ENCODE measurements at regions not wholly inside any gene's neighbourhood (a gene's known extent, or its start where the extent isn't known, plus 50 kb on each side); places are given as distances from the start of the nearest gene placed in this dataset.

- BruUV-seq (replicated peaks) = no TSS peak
- CTCF ChIA-PET = interaction anchor here (0.8 kb wide), 1 partner anchor 19 kb away, joined by 3 read pairs; no protein-coding TSS in a partner anchor
These were observed 325.5 kb downstream of the EN1 start for GRCh38 chr2:118521960-118522359.

More at GRCh38 chr2:118521960-118522359, 325.5 kb downstream of the EN1 start:
- ATAC-seq (no peak), DNase-seq (ENCODE audit: low read depth, low spot score) (no peak), FAIRE-seq (no peak)
- Histone ChIP-seq H3K4me1 (ENCODE audit: control insufficient read depth, insufficient read depth, low read length) (no peaks in the 10 kb centered on the region), H3K36me3 (ENCODE audit: control insufficient read depth in 2 of 2, insufficient read depth in 2 of 2, low read length in 1 of 2) (no peaks in the 10 kb centered on the region), H3K4me2 (ENCODE audit: control insufficient read depth, insufficient read depth) (no peak overlapping the region), H4K20me1 (ENCODE audit: control insufficient read depth, insufficient read depth) (no peaks in the 10 kb centered on the region), H3K79me2 (ENCODE audit: control insufficient read depth, insufficient read depth, low read length) (no peaks in the 10 kb centered on the region), H3K27ac (ENCODE audit: control insufficient read depth, insufficient read depth) (no peak overlapping the region), H3K4me3 (no peak overlapping the region), H3K9ac (ENCODE audit: control insufficient read depth, insufficient read depth, low read length) (no peak overlapping the region), H3K27me3 (replicated peaks in 1 of 2; ENCODE audit: control insufficient read depth in 2 of 2, insufficient read depth in 2 of 2, low read length in 1 of 2) (no peaks in the 10 kb centered on the region), H3K9me3 (replicated peaks; ENCODE audit: control insufficient read depth, insufficient read depth, low read length) (no peaks in the 10 kb centered on the region; the same call in 2 of the 3 replicates), H2AFZ (ENCODE audit: control insufficient read depth, low read depth, low read length) (no peak overlapping the region)
- intact Hi-C loops (cut with micrococcal nuclease; ENCODE audit: unreplicated experiment) (no loop called here), in situ Hi-C loops (cut with MboI) (no loop called here)
- TF ChIP-seq EGR1 (IDR thresholded peaks at IDR 0.05; ENCODE audit: borderline replicate concordance in 1 of 2, low read depth in 2 of 2, low read length in 2 of 2) (no peak), CEBPZ (IDR thresholded peaks at IDR 0.05; ENCODE audit: low read depth, low read length) (no peak), ATF7 (IDR thresholded peaks at IDR 0.05; ENCODE audit: low read depth) (no peak), CHD1 (IDR thresholded peaks at IDR 0.05; ENCODE audit: low read depth, low read length) (no peak)
- WGBS (ENCODE audit: insufficient coverage, insufficient replicate concordance, low lambda C conversion rate, missing lambda C conversion rate) = 92% methylated on average over 1 of the region's 1 CpG
- SMC1A ChIA-PET (ENCODE audit: uncharacterized antibody, unreplicated experiment) = no interaction called here
- RAD21 ChIA-PET (ENCODE audit: unreplicated experiment) = no interaction called here
- POLR2A ChIA-PET = no interaction called here

Data from GM12878 (cell line).